ENCODE measurements at regions not wholly inside any gene's neighbourhood (a gene's known extent, or its start where the extent isn't known, plus 50 kb on each side); places are given as distances from the start of the nearest gene placed in this dataset.

GRCh38 chr13:70338609-70339008 is 230.4 kb upstream of the KLHL1 start:
- in situ Hi-C loops (cut with HindIII; ENCODE audit: extremely low pct_ligation_motif_present, low pct_unique_long_range_greater_than_20kb) (loop anchor here (10.0 kb wide), 1 partner anchor 226 kb away; no protein-coding TSS in a partner anchor), intact Hi-C loops (cut with micrococcal nuclease; ENCODE audit: unreplicated experiment) (no loop called here)
- Histone ChIP-seq H3K79me2 (ENCODE audit: insufficient read depth, low read length) (no peaks in the 10 kb centered on the region), H3K36me3 (replicated peaks in 1 of 2; ENCODE audit: control insufficient read depth in 1 of 2, insufficient read depth in 2 of 2, low read length in 2 of 2) (no peaks in the 10 kb centered on the region), H3K27ac (ENCODE audit: extremely low read length, insufficient read depth, low read length) (no peak overlapping the region), H3K4me1 (ENCODE audit: insufficient read depth, low read length) (no peaks in the 10 kb centered on the region), H3K27me3 (ENCODE audit: control insufficient read depth in 1 of 2, insufficient read depth in 2 of 2, low read length in 2 of 2) (no peaks in the 10 kb centered on the region), H3K9me3 (ENCODE audit: low read length) (no peaks in the 10 kb centered on the region), H3K4me3 (replicated peaks in 1 of 3; ENCODE audit: insufficient read depth in 1 of 3, low read depth in 2 of 3, low read length in 3 of 3) (no peak overlapping the region), H3K9ac (ENCODE audit: insufficient read depth, low read depth, low read length) (no peak overlapping the region), H4K20me1 (ENCODE audit: insufficient read depth, low read length) (no peaks in the 10 kb centered on the region), H2AFZ (ENCODE audit: low read length) (no peak overlapping the region), H3K4me2 (ENCODE audit: low read depth, low read length) (no peak overlapping the region)
- no peak for DNase-seq (ENCODE audit: low spot score)
- ChIA-PET POLR2A (no interaction called here), CTCF (ENCODE audit: low intra/inter-chr PET ratio, low total read pairs) (interaction anchor here (1.9 to 2.1 kb wide), 2 partner anchors 230 kb away, joined by 5 to 14 read pairs; no protein-coding TSS in a partner anchor)
- TF ChIP-seq NFYB (CRISPR knock-in tag; IDR thresholded peaks at IDR 0.05), result no peak
- TF ChIP-seq ZNF407 (CRISPR knock-in tag; IDR thresholded peaks at IDR 0.05; ENCODE audit: not compliant biosample characterization), result no peak
- no peak for TF ChIP-seq ZSCAN9 (CRISPR knock-in tag; IDR thresholded peaks at IDR 0.05; ENCODE audit: borderline replicate concordance)
- no peak for TF ChIP-seq ZKSCAN1 (IDR thresholded peaks at IDR 0.05; ENCODE audit: low read length)
- TF ChIP-seq ZNF235 (CRISPR knock-in tag; IDR thresholded peaks at IDR 0.05; ENCODE audit: borderline replicate concordance), result no peak
- no peak for TF ChIP-seq ZNF282 (IDR thresholded peaks at IDR 0.05; ENCODE audit: partially characterized antibody)
- no peak for TF ChIP-seq ZNF24 (IDR thresholded peaks at IDR 0.05)
- no peak for TF ChIP-seq ZNF441 (CRISPR knock-in tag; IDR thresholded peaks at IDR 0.05; ENCODE audit: borderline replicate concordance)
- no peak for TF ChIP-seq XBP1 (CRISPR knock-in tag; IDR thresholded peaks at IDR 0.05)
- no peak for TF ChIP-seq MAX (IDR thresholded peaks at IDR 0.05)
- no peak for TF ChIP-seq ZNF124 (CRISPR knock-in tag; IDR thresholded peaks at IDR 0.05)
- no peak for TF ChIP-seq ZNF562 (CRISPR knock-in tag; IDR thresholded peaks at IDR 0.05; ENCODE audit: borderline replicate concordance)
- no peak for TF ChIP-seq HCFC1 (IDR thresholded peaks at IDR 0.05; ENCODE audit: low read depth, low read length)
- FAIRE-seq, result no peak
- WGBS (ENCODE audit: low lambda C conversion rate), result 0% methylated on average over 1 of the region's 1 CpG
- no peak for ATAC-seq
- BruUV-seq (replicated peaks), result no TSS peak
